ENCODE measurements at regions not wholly inside any gene's neighbourhood (a gene's known extent, or its start where the extent isn't known, plus 50 kb on each side); places are given as distances from the start of the nearest gene placed in this dataset.

- Histone ChIP-seq H3K23me2 (ENCODE audit: low read depth, low read length) (no peaks in the 10 kb centered on the region), H4K91ac (replicated peaks; ENCODE audit: insufficient read length, low read length) (no peak overlapping the region), H3K36me3 (ENCODE audit: control insufficient read depth in 2 of 4, insufficient read depth in 4 of 4, low read length in 3 of 4) (no peaks in the 10 kb centered on the region), H2BK120ac (replicated peaks; ENCODE audit: low read depth, low read length) (no peak overlapping the region), H4K8ac (ENCODE audit: extremely low read depth, insufficient read depth, low read length) (no peak overlapping the region), H4K5ac (ENCODE audit: insufficient read length, low read depth, low read length) (no peak overlapping the region), H3K4me1 (replicated peaks in 1 of 4; ENCODE audit: control insufficient read depth in 3 of 4, insufficient read depth in 4 of 4, low read length in 3 of 4) (no peaks in the 10 kb centered on the region), H2BK15ac (ENCODE audit: low read length) (no peak overlapping the region), H3K27ac (ENCODE audit: low read depth, low read length) (no peak overlapping the region), H2AK5ac (ENCODE audit: low read depth, low read length) (no peak overlapping the region), H3K4me2 (ENCODE audit: insufficient read depth in 1 of 2, low read depth in 2 of 2, low read length in 2 of 2) (no peak overlapping the region), H3K4ac (replicated peaks; ENCODE audit: insufficient read length, low read depth, low read length) (no peak overlapping the region), H3K9me3 (ENCODE audit: insufficient read depth in 2 of 2, low read depth in 1 of 2, low read length in 1 of 2) (no peaks in the 10 kb centered on the region), H3K79me1 (ENCODE audit: low read depth, low read length) (no peaks in the 10 kb centered on the region), H3K56ac (replicated peaks; ENCODE audit: insufficient read length, low read depth, low read length) (no peak overlapping the region), H3K9ac (replicated peaks in 1 of 4; ENCODE audit: extremely low read depth in 1 of 4, low read depth in 3 of 4, low read length in 3 of 4) (no peak overlapping the region), H2BK20ac (ENCODE audit: low read length) (no peak overlapping the region), H4K20me1 (replicated peaks in 1 of 2; ENCODE audit: control insufficient read depth in 1 of 2, insufficient read depth in 2 of 2, low read length in 2 of 2) (no peaks in the 10 kb centered on the region), H3K27me3 (replicated peaks in 1 of 4; ENCODE audit: control insufficient read depth in 3 of 4, extremely low read depth in 1 of 4, insufficient read depth in 3 of 4, low read length in 3 of 4) (no peaks in the 10 kb centered on the region), H2BK12ac (ENCODE audit: low read depth, low read length) (no peak overlapping the region), H3K18ac (ENCODE audit: extremely low read depth, low read length) (no peak overlapping the region), H3K79me2 (ENCODE audit: control insufficient read depth in 1 of 2, insufficient read depth in 2 of 2, low read length in 2 of 2) (no peaks in the 10 kb centered on the region), H3K14ac (ENCODE audit: insufficient read length) (no peak overlapping the region), H3K4me3 (ENCODE audit: extremely low read depth in 1 of 4, insufficient read depth in 2 of 4, low read depth in 3 of 4, low read length in 4 of 4) (no peak overlapping the region), H2BK5ac (ENCODE audit: low read depth, low read length) (no peak overlapping the region), H2AFZ (ENCODE audit: low read length) (no peak overlapping the region), H3K23ac (ENCODE audit: insufficient read length) (no peak overlapping the region)
- FAIRE-seq (no peak), DNase-seq (ENCODE audit: low read depth in 1 of 2, low spot score in 2 of 2) (no peak)
- ChIA-PET CTCF (ENCODE audit: partially characterized antibody) (interaction anchor here (1.2 kb wide), 1 partner anchor 16 kb away, joined by 3 read pairs; no protein-coding TSS in a partner anchor), POLR2A (ENCODE audit: partially characterized antibody) (no interaction called here)
- 90% methylated on average over 4 of the region's 4 CpGs; no CpG with 5 or more reads in 1 of the 2 experiments for WGBS, 2 experiments (ENCODE audit: extremely low coverage in 1 of 2, insufficient coverage in 1 of 2, insufficient read length in 1 of 2, insufficient replicate concordance in 2 of 2, low coverage in 1 of 2, low lambda C conversion rate in 2 of 2, missing lambda C conversion rate in 1 of 2)
- no peak for TF ChIP-seq CHD7 (IDR thresholded peaks at IDR 0.05; ENCODE audit: insufficient replicate concordance, low read length)
These were observed 101.5 kb upstream of the MTPN start for GRCh38 chr7:136078630-136079029.
